HCT116 (cell line): ENCODE measurements at regions not wholly inside any gene's neighbourhood (a gene's known extent, or its start where the extent isn't known, plus 50 kb on each side); places are given as distances from the start of the nearest gene placed in this dataset.
"Not testable (repeated sequence)": the region's sequence is repeated elsewhere in the genome, so short reads cannot be mapped to it uniquely, and the experiment has no call there.

ENCODE experiments used
- EZH2 ChIP-seq: fragments of 200-600 bp; sonication (generic); IDR thresholded peaks from 2 replicates; pipeline ENCODE4 v1.6.1; 2017; ENCODE audit warnings: antibody characterized with exemption, mixed run types
- POLR2A ChIP-seq: IDR thresholded peaks from 2 replicates; pipeline ENCODE4 v1.7.0; 2011; ENCODE audit warnings: borderline replicate concordance; ENCODE audit not compliant: insufficient read depth, insufficient read length; ENCODE audit errors: extremely low read depth
- TCF7L2 ChIP-seq: IDR thresholded peaks from 2 replicates; pipeline ENCODE4 v1.7.0; 2011; ENCODE audit warnings: borderline replicate concordance, inconsistent platforms; ENCODE audit not compliant: insufficient read depth, insufficient read length; ENCODE audit errors: extremely low read depth
- YY1 ChIP-seq: IDR thresholded peaks from 2 replicates; pipeline ENCODE4 v1.6.1; 2011; ENCODE audit warnings: low read length, low read depth, moderate library complexity, mild to moderate bottlenecking; ENCODE audit not compliant: insufficient replicate concordance; ENCODE audit errors: extremely low read depth
- TF ChIP-seq, protein P1 (sequence below), 3 experiments: fragments of 200-600 bp in 1 of 3; sonication (generic) in 1 of 3; IDR thresholded peaks in 2 of 3; conservative IDR thresholded peaks in 1 of 3; 2 replicates each; pipeline ENCODE4 v1.5.1; 2012 to 2017; ENCODE audit warnings: low read depth in 2 of 3, low read length in 2 of 3, antibody characterized with exemption in 1 of 3, borderline replicate concordance in 1 of 3, control low read depth in 1 of 3, mild to moderate bottlenecking in 1 of 3, mixed read lengths in 1 of 3, mixed run types in 1 of 3, moderate library complexity in 1 of 3; ENCODE audit not compliant: insufficient read depth in 1 of 3
- TF ChIP-seq, protein P2 (sequence below): IDR thresholded peaks from 2 replicates; pipeline ENCODE4 v1.6.1; 2012; ENCODE audit warnings: low read depth
- TF ChIP-seq, protein P3 (sequence below): IDR thresholded peaks from 2 replicates; pipeline ENCODE4 v1.6.1; 2012

DNA sequence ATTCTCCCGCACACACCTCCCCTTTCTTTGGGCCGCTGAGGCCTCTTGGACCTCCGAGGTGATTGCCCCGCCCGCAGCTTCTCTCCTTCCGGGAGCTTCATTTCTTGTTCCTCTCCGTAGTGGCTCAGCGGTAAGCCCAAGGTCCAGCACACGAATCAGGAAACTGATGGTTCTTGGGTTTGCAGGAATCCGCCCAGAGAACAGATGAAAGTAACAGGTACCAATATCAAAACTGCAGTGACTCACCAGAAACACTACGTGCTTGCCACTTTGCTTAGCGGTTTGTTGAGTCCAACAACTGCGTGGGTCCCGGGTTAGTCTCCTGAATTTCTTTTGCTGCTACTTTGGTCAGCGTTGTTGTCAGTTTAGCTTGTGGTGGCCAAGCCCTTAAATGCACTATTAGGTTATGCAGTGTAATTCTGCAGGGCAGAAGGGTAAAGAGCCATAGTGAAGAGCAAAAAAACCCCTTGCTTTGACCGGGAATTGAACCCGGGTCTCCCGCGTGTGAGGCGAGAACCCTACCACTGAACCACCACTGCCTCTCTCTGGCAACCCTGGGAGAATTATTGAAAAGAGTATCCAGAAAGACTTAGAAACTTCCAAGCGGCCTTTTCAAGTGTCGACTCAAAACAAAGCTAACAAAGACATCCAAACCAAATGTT lies 74.2 kb upstream of the FCGR1A start:
- TF ChIP-seq EZH2, YY1, TCF7L2, POLR2A: not testable (repeated sequence)
- TF ChIP-seq, protein P1, sequence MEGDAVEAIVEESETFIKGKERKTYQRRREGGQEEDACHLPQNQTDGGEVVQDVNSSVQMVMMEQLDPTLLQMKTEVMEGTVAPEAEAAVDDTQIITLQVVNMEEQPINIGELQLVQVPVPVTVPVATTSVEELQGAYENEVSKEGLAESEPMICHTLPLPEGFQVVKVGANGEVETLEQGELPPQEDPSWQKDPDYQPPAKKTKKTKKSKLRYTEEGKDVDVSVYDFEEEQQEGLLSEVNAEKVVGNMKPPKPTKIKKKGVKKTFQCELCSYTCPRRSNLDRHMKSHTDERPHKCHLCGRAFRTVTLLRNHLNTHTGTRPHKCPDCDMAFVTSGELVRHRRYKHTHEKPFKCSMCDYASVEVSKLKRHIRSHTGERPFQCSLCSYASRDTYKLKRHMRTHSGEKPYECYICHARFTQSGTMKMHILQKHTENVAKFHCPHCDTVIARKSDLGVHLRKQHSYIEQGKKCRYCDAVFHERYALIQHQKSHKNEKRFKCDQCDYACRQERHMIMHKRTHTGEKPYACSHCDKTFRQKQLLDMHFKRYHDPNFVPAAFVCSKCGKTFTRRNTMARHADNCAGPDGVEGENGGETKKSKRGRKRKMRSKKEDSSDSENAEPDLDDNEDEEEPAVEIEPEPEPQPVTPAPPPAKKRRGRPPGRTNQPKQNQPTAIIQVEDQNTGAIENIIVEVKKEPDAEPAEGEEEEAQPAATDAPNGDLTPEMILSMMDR (IDR thresholded peaks at IDR 0.05 in 2 of 3, conservative IDR thresholded peaks at IDR 0.05 in 1 of 3; ENCODE audit: borderline replicate concordance in 1 of 3, insufficient read depth in 1 of 3, low read depth in 2 of 3, low read length in 2 of 3), result not testable (repeated sequence)
- TF ChIP-seq, protein P2, sequence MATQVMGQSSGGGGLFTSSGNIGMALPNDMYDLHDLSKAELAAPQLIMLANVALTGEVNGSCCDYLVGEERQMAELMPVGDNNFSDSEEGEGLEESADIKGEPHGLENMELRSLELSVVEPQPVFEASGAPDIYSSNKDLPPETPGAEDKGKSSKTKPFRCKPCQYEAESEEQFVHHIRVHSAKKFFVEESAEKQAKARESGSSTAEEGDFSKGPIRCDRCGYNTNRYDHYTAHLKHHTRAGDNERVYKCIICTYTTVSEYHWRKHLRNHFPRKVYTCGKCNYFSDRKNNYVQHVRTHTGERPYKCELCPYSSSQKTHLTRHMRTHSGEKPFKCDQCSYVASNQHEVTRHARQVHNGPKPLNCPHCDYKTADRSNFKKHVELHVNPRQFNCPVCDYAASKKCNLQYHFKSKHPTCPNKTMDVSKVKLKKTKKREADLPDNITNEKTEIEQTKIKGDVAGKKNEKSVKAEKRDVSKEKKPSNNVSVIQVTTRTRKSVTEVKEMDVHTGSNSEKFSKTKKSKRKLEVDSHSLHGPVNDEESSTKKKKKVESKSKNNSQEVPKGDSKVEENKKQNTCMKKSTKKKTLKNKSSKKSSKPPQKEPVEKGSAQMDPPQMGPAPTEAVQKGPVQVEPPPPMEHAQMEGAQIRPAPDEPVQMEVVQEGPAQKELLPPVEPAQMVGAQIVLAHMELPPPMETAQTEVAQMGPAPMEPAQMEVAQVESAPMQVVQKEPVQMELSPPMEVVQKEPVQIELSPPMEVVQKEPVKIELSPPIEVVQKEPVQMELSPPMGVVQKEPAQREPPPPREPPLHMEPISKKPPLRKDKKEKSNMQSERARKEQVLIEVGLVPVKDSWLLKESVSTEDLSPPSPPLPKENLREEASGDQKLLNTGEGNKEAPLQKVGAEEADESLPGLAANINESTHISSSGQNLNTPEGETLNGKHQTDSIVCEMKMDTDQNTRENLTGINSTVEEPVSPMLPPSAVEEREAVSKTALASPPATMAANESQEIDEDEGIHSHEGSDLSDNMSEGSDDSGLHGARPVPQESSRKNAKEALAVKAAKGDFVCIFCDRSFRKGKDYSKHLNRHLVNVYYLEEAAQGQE, result not testable (repeated sequence)
- TF ChIP-seq, protein P3, sequence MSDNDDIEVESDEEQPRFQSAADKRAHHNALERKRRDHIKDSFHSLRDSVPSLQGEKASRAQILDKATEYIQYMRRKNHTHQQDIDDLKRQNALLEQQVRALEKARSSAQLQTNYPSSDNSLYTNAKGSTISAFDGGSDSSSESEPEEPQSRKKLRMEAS, result not testable (repeated sequence)
